ENCODE measurements at regions not wholly inside any gene's neighbourhood (a gene's known extent, or its start where the extent isn't known, plus 50 kb on each side); places are given as distances from the start of the nearest gene placed in this dataset.

DNA sequence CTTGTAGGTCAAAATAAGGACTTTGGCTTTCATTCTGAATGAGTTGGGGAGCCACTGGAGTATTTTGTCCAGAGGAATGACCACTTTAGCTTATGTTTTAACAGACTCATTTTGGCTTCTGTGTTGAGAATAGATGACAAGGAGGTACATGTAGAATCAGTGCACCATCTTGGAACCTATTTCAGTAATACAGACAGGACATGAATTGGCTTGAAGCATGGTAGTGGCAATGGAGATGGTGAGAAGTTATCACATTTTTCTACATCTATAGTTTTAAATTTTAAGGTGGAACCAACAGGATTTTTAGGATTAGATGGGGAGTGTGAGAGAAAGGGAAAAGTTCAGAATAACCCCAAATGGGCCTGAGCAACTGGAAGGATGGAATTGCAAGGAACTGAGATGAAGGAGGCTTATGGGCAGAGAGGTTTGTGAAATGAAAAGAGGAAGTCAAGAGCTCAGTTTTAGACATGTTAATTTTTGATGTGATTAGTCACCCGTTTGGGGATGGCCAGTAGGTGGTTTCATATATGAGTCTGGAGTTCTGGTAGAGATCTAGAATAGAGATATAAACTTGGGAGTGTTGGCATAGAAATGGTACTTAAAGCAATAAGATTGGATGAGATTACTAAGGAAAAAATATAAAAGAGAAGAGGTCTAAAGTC lies 89.2 kb upstream of the JAZF1 start:
- no peak overlapping the region for H3K9ac ChIP-seq (replicated peaks in 1 of 4; ENCODE audit: extremely low read depth in 1 of 4, low read depth in 3 of 4, low read length in 3 of 4)
- no peaks in the 10 kb centered on the region for H3K79me1 ChIP-seq (ENCODE audit: low read depth, low read length)
- H3K4me3 ChIP-seq (ENCODE audit: extremely low read depth in 1 of 4, insufficient read depth in 2 of 4, low read depth in 3 of 4, low read length in 4 of 4): no peak overlapping the region
- ChIA-PET CTCF (ENCODE audit: partially characterized antibody) (interaction anchor here (0.6 to 1.0 kb wide), 3 partner anchors 10 to 344 kb away, joined by 3 to 4 read pairs (median 3); no protein-coding TSS in a partner anchor), POLR2A (ENCODE audit: partially characterized antibody) (no interaction called here)
- H3K23me2 ChIP-seq (ENCODE audit: low read depth, low read length): no peaks in the 10 kb centered on the region
- H3K36me3 ChIP-seq (ENCODE audit: control insufficient read depth in 2 of 4, insufficient read depth in 4 of 4, low read length in 3 of 4): no peaks in the 10 kb centered on the region
- H4K5ac ChIP-seq (ENCODE audit: insufficient read length, low read depth, low read length): no peak overlapping the region
- no peaks in the 10 kb centered on the region for H4K20me1 ChIP-seq (replicated peaks in 1 of 2; ENCODE audit: control insufficient read depth in 1 of 2, insufficient read depth in 2 of 2, low read length in 2 of 2)
- H3K4me1 ChIP-seq (replicated peaks in 1 of 4; ENCODE audit: control insufficient read depth in 3 of 4, insufficient read depth in 4 of 4, low read length in 3 of 4): peaks cover 0 to 3% (median under 1%) of the 10 kb centered on the region in 4 experiments; a peak in 3 of 7 replicates
- 85% methylated on average over 1 of the region's 1 CpG; no CpG with 5 or more reads in 1 of the 2 experiments for WGBS, 2 experiments (ENCODE audit: extremely low coverage in 1 of 2, insufficient coverage in 1 of 2, insufficient read length in 1 of 2, insufficient replicate concordance in 2 of 2, low coverage in 1 of 2, low lambda C conversion rate in 2 of 2, missing lambda C conversion rate in 1 of 2)
- no peak overlapping the region for H4K91ac ChIP-seq (replicated peaks; ENCODE audit: insufficient read length, low read length)
- no peak overlapping the region for H2BK120ac ChIP-seq (replicated peaks; ENCODE audit: low read depth, low read length)
- no peak overlapping the region for H2BK5ac ChIP-seq (ENCODE audit: low read depth, low read length)
- no peak overlapping the region for H3K14ac ChIP-seq (ENCODE audit: insufficient read length)
- TF ChIP-seq RFX5 (IDR thresholded peaks at IDR 0.05; ENCODE audit: borderline replicate concordance, low read depth, low read length) (no peak), EGR1 (IDR thresholded peaks at IDR 0.05; ENCODE audit: borderline replicate concordance, low read depth, low read length) (no peak), SIN3A (conservative IDR thresholded peaks at IDR 0.05 in 1 of 2, IDR thresholded peaks at IDR 0.05 in 1 of 2; ENCODE audit: low read depth in 1 of 2, low read length in 2 of 2) (no peak), HDAC2 (IDR thresholded peaks at IDR 0.05; ENCODE audit: borderline replicate concordance in 1 of 2, low read depth in 2 of 2, low read length in 2 of 2) (no peak)
- H4K8ac ChIP-seq (ENCODE audit: extremely low read depth, insufficient read depth, low read length): no peak overlapping the region
- no peak overlapping the region for H2AFZ ChIP-seq (ENCODE audit: low read length)
- H2BK12ac ChIP-seq (ENCODE audit: low read depth, low read length): no peak overlapping the region
- no peak overlapping the region for H3K4me2 ChIP-seq (ENCODE audit: insufficient read depth in 1 of 2, low read depth in 2 of 2, low read length in 2 of 2)
- no peak overlapping the region for H3K4ac ChIP-seq (replicated peaks; ENCODE audit: insufficient read length, low read depth, low read length)
- H2BK20ac ChIP-seq (ENCODE audit: low read length): no peak overlapping the region
- FAIRE-seq: no peak
- no peak overlapping the region for H2AK5ac ChIP-seq (ENCODE audit: low read depth, low read length)
- no peaks in the 10 kb centered on the region for H3K27me3 ChIP-seq (replicated peaks in 1 of 4; ENCODE audit: control insufficient read depth in 3 of 4, extremely low read depth in 1 of 4, insufficient read depth in 3 of 4, low read length in 3 of 4)
- H3K27ac ChIP-seq (ENCODE audit: low read depth, low read length): no peak overlapping the region
- no peak overlapping the region for H3K23ac ChIP-seq (ENCODE audit: insufficient read length)
- H3K9me3 ChIP-seq (ENCODE audit: insufficient read depth in 2 of 2, low read depth in 1 of 2, low read length in 1 of 2): peaks cover 0 to 5% of the 10 kb centered on the region in 2 experiments; a peak in 1 of 4 replicates
- DNase-seq (ENCODE audit: low read depth in 1 of 2, low spot score in 2 of 2): no peak
- no peak overlapping the region for H2BK15ac ChIP-seq (ENCODE audit: low read length)
- no peaks in the 10 kb centered on the region for H3K79me2 ChIP-seq (ENCODE audit: control insufficient read depth in 1 of 2, insufficient read depth in 2 of 2, low read length in 2 of 2)
- H3K18ac ChIP-seq (ENCODE audit: extremely low read depth, low read length): no peak overlapping the region
- no peak overlapping the region for H3K56ac ChIP-seq (replicated peaks; ENCODE audit: insufficient read length, low read depth, low read length)

Data from H1 (cell line).